Activated naive CD4-positive, alpha-beta T cell treated with anti-CD3 and anti-CD28 coated beads for 36 hours (primary cell): ENCODE measurements at regions not wholly inside any gene's neighbourhood (a gene's known extent, or its start where the extent isn't known, plus 50 kb on each side); places are given as distances from the start of the nearest gene placed in this dataset.
A peak's percentile ranks its signal among the peaks of the same experiment; 100 is the strongest.

Experiments
- CTCF ChIA-PET: fragments of 350-600 bp; sonication (Branson Sonifier 250); formaldehyde crosslinking; loops from one replicate; lab custom pipeline; 2021; ENCODE audit warnings: antibody characterized with exemption; lab: Charles Lee
- DNase-seq: peaks from one replicate; pipeline ENCODE4 v3.0.0-alpha.2; 2020
- H3K27ac Mint-ChIP-seq: one replicate; pipeline ENCODE4 v1.8.0; 2021; ENCODE audit warnings: mild to moderate bottlenecking, mixed read lengths
- H3K27me3 Mint-ChIP-seq: one replicate; pipeline ENCODE4 v1.8.0; 2021; ENCODE audit warnings: low read depth, mixed read lengths
- H3K36me3 Mint-ChIP-seq: one replicate; pipeline ENCODE4 v1.8.0; 2021; ENCODE audit warnings: low read depth, mixed read lengths
- H3K4me1 Mint-ChIP-seq: one replicate; pipeline ENCODE4 v1.8.0; 2021; ENCODE audit warnings: low read depth, mixed read lengths
- H3K4me3 Mint-ChIP-seq: one replicate; pipeline ENCODE4 v1.8.0; 2021; ENCODE audit warnings: mild to moderate bottlenecking, moderate library complexity, mixed read lengths
- H3K9me3 Mint-ChIP-seq: one replicate; pipeline ENCODE4 v1.8.0; 2021; ENCODE audit warnings: mixed read lengths
- intact Hi-C: fragments of 100-400 bp; cut with micrococcal nuclease; formaldehyde crosslinking; loops from one replicate; pipeline ENCODE4 v1.15.1; 2023

DNA sequence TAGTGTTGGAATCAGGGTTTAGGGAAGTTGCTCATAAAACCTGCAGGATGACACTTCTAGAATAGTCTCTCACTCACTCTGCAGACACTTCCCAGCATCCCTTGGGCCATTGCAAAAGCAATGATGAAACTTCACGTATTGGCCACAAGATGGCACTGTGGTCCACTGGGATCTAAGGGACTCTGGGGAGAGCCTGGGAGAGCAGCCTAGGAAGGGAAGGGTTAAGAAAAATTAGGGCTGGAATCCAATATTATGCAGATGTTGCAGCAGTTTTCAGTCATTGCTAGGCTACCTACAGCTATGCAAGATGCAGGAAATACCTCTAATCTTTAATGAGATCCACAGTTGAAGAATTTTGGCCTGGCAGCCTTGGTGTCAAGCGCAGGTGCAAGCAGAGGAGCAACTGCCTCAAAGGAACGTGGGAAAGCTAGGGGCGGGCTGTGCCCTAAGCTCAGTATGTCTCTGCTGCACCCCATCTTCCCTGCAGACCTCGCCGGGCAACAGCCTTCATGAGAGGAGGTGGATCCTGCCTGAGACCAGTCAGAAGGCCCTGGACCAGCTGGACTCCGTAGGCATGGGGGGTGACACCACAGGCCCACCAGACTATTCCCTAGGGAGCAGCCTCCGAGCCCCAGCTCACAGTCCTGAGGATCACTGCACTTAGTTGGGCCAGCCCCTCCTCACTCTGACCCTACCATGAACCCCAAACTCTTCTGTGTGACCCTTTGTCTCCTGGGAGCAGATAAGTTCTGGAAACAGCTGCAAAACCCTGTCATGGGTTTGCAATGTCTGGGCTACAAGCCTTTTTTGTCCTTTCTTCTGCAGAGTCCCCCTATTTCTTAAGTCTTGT lies 127.9 kb upstream of the PRSS58 start:
- intact Hi-C loops, result loop anchor here (1.0 to 5.0 kb wide), 7 partner anchors 53 to 617 kb away; no protein-coding TSS in a partner anchor
- Mint-ChIP-seq H3K36me3 (no peaks in the 10 kb centered on the region), H3K27ac (peak overlapping the region; percentile 84), H3K27me3 (no peaks in the 10 kb centered on the region), H3K4me3 (peak overlapping the region; percentile 32), H3K9me3 (no peaks in the 10 kb centered on the region), H3K4me1 (peaks cover 26% of the 10 kb centered on the region)
- DNase-seq, result peak; percentile 76
- CTCF ChIA-PET, result interaction anchor here (0.5 to 3.2 kb wide), 35 partner anchors 9 to 618 kb away, joined by 3 to 17 read pairs (median 3); no protein-coding TSS in a partner anchor

DNA sequence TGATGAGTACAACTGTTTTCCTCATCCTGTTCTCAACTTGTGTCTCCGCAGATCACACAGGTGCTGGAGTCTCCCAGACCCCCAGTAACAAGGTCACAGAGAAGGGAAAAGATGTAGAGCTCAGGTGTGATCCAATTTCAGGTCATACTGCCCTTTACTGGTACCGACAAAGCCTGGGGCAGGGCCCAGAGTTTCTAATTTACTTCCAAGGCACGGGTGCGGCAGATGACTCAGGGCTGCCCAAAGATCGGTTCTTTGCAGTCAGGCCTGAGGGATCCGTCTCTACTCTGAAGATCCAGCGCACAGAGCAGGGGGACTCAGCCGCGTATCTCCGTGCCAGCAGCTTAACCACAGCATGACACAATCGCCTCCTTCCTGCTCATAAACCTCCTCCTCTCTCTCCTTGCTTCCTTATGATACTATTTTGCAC lies 126.7 kb upstream of the PRSS58 start:
- Mint-ChIP-seq H3K9me3 (no peaks in the 10 kb centered on the region), H3K36me3 (no peaks in the 10 kb centered on the region), H3K4me3 (peak overlapping the region; percentile 64), H3K27ac (peak overlapping the region; percentile 84), H3K4me1 (peaks cover 26% of the 10 kb centered on the region), H3K27me3 (no peaks in the 10 kb centered on the region)
- intact Hi-C loops, result loop anchor here (1.0 to 2.0 kb wide), 6 partner anchors 26 to 618 kb away; no protein-coding TSS in a partner anchor
- DNase-seq, result peak; percentile 74
- CTCF ChIA-PET, result interaction anchor here (0.6 to 3.2 kb wide), 21 partner anchors 14 to 618 kb away, joined by 3 to 17 read pairs (median 4); no protein-coding TSS in a partner anchor

DNA sequence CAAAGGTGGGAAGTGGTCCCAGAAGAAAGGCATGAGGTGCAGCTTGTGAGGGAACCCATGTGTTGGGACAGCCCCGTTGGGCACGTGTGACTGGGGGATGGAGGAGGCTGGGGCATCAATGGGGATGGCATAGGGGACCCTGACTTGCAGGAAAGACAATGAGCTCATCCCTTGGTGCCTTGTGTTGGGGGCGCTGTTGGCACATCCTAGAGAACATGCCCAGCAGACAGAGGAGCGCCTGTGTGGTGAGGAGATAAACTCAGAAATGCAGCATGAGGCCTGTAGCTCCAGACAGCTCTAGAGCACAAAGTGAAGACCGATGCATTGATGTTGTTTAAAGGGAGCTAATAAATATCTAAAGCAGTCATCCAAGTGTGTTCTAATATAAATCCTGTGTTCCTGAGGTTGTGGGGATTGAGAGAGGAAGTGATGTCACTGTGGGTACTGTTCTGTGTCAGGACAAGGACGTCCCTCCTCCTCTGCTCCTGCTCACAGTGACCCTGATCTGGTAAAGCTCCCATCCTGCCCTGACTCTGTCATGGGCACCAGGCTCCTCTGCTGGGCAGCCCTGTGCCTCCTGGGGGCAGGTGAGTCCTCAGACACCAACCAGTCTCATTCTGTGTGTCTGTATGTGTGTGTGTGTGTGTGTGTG lies 126.1 kb upstream of the PRSS58 start:
- Mint-ChIP-seq H3K27ac (peak overlapping the region; percentile 84), H3K9me3 (no peaks in the 10 kb centered on the region), H3K36me3 (no peaks in the 10 kb centered on the region), H3K4me3 (peak overlapping the region; percentile 64), H3K27me3 (no peaks in the 10 kb centered on the region), H3K4me1 (peaks cover 26% of the 10 kb centered on the region)
- DNase-seq, result peak; percentile 59
- CTCF ChIA-PET, result interaction anchor here (0.8 to 2.2 kb wide), 22 partner anchors 9 to 143 kb away, joined by 3 to 12 read pairs (median 4); no protein-coding TSS in a partner anchor
- intact Hi-C loops, result loop anchor here (1.0 to 2.0 kb wide), 6 partner anchors 26 to 619 kb away; no protein-coding TSS in a partner anchor

DNA sequence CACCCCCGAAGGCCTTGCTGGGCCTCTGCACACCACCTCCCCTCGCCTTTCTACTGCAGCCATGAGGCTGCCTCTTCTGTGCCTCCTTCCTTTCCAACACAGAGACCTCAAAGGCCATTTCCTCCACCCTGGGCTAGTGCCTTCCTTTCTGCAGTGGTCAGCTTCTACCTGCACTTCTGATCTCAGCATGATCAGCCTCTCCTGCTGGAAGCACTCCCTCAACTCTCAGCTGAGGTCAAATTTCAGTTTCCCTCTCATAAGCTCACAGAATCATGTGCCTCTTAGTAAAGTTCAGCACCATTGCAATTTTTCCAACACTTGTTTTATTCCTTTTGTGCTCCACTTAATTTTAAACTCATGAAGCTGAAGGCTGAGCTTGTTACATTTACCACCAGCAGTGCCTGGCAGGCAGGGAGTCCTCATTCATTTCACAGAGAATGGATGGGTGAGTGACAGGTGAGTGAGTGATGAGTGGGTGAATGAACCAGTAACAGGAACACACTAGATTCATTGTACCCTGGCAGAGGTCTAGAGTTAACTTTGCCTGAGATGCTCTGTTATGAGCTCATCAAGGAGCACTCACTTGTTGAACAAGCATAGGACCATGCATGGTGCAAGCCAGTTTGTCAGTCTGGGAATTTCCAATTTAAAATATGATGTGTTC lies 124.0 kb upstream of the PRSS58 start:
- Mint-ChIP-seq H3K9me3 (no peaks in the 10 kb centered on the region), H3K36me3 (no peaks in the 10 kb centered on the region), H3K4me3 (no peak overlapping the region), H3K4me1 (peaks cover 26% of the 10 kb centered on the region), H3K27ac (peak overlapping the region; percentile 57), H3K27me3 (no peaks in the 10 kb centered on the region)
- DNase-seq, result peak; percentile 18
- intact Hi-C loops, result no loop called here
- CTCF ChIA-PET, result interaction anchor here (1.3 to 2.0 kb wide), 2 partner anchors 12 to 101 kb away, joined by 3 to 5 read pairs; no protein-coding TSS in a partner anchor

DNA sequence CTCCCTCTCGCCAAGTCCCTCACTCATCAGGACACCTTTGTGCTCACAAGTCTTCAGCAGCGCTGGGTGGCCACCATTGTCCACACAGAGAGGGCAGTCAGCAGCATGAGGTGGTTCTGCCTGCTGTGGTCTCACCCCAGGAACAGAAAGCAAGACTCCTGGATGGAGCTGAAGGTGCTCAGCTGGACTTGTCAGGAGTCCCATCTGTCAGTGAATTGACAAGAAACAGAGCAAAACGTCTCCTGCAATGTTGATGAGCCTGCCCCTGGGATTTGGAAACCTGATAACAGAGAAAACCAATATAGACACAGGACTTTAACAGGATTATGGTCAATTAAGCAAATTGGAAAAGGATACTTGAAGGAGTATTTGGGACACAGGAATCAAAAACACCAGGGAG lies 122.2 kb upstream of the PRSS58 start:
- no peaks in the 10 kb centered on the region for H3K36me3 Mint-ChIP-seq
- H3K9me3 Mint-ChIP-seq, result no peaks in the 10 kb centered on the region
- peaks cover 22% of the 10 kb centered on the region for H3K4me1 Mint-ChIP-seq
- H3K27me3 Mint-ChIP-seq, result no peaks in the 10 kb centered on the region
- H3K27ac Mint-ChIP-seq, result no peak overlapping the region
- CTCF ChIA-PET, result interaction anchor here (1.1 to 1.3 kb wide), 3 partner anchors 10 to 41 kb away, joined by 3 read pairs; no protein-coding TSS in a partner anchor
- intact Hi-C loops, result no loop called here
- DNase-seq, result no peak
- no peak overlapping the region for H3K4me3 Mint-ChIP-seq

DNA sequence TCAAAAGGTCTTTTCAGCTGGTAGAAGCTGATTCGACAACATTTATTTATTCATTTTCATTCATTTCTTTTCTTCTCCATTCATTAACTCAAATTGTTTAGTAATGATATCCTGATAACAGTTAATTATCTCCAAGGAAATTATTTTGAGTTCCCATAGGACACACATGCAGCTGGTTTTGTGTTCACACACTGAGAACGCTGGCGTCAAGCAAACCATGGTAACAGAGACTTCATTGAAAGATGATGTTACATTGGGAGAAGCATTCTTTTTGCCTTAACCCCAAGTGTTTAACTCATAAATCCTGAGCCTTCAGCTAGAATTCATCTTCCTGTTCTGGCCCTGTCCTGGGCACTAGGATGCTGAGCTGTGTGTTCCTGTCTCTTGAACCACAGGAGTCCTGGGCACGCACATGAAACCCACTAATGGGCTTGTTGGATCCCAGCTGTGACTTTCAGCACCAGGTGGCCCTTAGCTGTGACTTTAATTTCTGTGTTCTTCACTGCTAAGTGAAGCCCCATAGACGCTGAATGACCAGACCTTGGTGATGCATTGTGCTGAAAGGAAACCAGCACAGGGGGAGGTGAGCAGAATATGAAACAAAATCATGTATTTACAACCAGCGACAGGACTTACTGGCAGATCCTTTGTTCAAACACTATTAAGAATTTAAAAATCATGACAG lies 121.5 kb upstream of the PRSS58 start:
- H3K36me3 Mint-ChIP-seq, result no peaks in the 10 kb centered on the region
- no peaks in the 10 kb centered on the region for H3K27me3 Mint-ChIP-seq
- intact Hi-C loops, result no loop called here
- no peaks in the 10 kb centered on the region for H3K9me3 Mint-ChIP-seq
- no peak for DNase-seq
- H3K4me3 Mint-ChIP-seq, result no peak overlapping the region
- CTCF ChIA-PET, result interaction anchor here (0.8 to 1.3 kb wide), 6 partner anchors 11 to 156 kb away, joined by 3 read pairs; no protein-coding TSS in a partner anchor
- peaks cover 15% of the 10 kb centered on the region for H3K4me1 Mint-ChIP-seq
- no peak overlapping the region for H3K27ac Mint-ChIP-seq

DNA sequence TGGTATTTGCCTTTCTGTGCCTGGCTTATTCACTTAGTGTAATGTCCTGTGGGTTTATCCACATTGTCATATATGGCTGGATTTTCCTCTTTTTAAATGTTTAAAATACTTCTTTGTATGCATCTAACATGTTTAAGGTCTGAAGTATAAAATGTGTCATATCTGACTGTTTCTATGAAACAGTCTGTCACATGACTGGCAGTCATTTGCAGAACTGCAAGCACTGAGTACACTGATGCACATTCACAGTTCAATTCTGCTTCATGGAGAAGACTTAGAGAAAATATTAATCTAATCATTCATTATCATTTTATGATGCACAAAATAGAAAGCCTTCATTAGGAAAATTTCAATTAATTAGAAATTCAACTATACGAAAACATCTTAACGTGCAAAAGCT lies 119.7 kb upstream of the PRSS58 start:
- Mint-ChIP-seq H3K4me1 (peaks cover 5% of the 10 kb centered on the region), H3K4me3 (no peak overlapping the region), H3K9me3 (no peaks in the 10 kb centered on the region), H3K27ac (no peak overlapping the region), H3K27me3 (no peaks in the 10 kb centered on the region), H3K36me3 (no peaks in the 10 kb centered on the region)
- no peak for DNase-seq
- CTCF ChIA-PET, result no interaction called here
- intact Hi-C loops, result no loop called here

DNA sequence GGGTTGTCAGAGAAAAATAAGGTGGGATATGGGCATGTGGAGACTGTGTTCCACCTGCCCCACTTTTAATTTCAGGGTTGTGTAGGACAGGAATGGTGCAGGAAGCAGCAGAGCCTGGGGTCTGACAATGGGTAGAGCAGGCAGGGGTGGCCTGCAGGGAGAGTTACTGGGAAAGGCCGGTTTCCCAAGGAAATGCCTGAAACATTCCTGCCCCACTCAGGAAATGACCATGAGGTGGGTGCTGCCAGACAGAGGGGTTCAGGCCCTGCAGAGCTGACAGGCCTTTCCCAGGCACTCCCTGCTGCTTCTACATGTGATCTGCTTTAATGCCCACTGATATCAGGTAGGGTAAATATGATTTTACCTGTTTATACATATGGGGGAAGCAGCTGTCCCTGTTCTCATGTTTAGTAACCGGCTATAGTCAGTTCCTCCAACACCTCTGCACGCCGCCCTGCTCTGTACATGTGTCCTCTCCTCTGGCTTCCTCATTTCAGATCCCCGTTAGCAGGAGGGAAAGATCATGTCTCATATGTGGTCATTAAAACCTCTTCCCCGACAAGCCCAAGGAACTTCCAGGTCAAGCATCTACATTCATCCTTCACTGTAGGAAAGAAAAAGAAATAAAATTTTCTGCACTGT lies 118.6 kb upstream of the PRSS58 start:
- H3K9me3 Mint-ChIP-seq, result no peaks in the 10 kb centered on the region
- CTCF ChIA-PET, result interaction anchor here (0.9 to 1.5 kb wide), 5 partner anchors 9 to 105 kb away, joined by 3 to 5 read pairs (median 4); no protein-coding TSS in a partner anchor
- no peaks in the 10 kb centered on the region for H3K36me3 Mint-ChIP-seq
- peak overlapping the region; percentile 57 for H3K27ac Mint-ChIP-seq
- no peak for DNase-seq
- intact Hi-C loops, result no loop called here
- peaks cover under 1% of the 10 kb centered on the region for H3K4me1 Mint-ChIP-seq
- no peak overlapping the region for H3K4me3 Mint-ChIP-seq
- no peaks in the 10 kb centered on the region for H3K27me3 Mint-ChIP-seq

DNA sequence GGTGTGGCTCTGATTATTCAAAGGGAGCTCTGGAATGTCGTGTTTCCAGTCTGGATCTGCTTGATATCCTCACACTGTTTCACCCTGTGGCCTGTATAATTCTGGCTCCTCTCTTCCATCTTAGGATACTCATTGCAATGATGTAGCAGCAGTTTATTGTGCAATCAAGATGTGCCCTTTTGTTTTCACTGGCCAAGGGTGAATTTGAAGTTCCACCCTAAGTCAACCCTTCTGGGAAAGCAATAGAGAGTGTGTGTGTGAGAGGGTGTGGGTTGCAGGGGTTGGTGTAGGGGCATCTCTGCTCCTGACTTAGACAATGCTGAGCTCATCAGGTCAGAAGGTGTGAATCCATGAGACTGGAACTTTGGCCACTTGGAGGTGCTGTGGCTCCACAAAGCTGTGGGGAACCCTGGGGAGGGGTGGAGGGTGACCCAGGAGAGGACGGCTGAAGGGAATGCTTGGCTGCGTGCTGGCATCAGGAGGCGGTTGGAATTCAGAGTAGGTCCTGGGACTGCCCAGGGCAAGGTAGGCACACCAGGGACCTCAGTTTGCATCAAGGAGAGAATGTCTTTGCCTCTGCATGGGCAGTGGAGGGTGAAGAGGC lies 118.0 kb upstream of the PRSS58 start:
- no peaks in the 10 kb centered on the region for H3K27me3 Mint-ChIP-seq
- peak overlapping the region; percentile 57 for H3K27ac Mint-ChIP-seq
- intact Hi-C loops, result no loop called here
- CTCF ChIA-PET, result interaction anchor here (0.9 to 1.5 kb wide), 7 partner anchors 8 to 106 kb away, joined by 3 to 5 read pairs (median 3); no protein-coding TSS in a partner anchor
- peak; percentile 54 for DNase-seq
- H3K9me3 Mint-ChIP-seq, result no peaks in the 10 kb centered on the region
- H3K4me1 Mint-ChIP-seq, result no peaks in the 10 kb centered on the region
- H3K36me3 Mint-ChIP-seq, result no peaks in the 10 kb centered on the region
- H3K4me3 Mint-ChIP-seq, result no peak overlapping the region

DNA sequence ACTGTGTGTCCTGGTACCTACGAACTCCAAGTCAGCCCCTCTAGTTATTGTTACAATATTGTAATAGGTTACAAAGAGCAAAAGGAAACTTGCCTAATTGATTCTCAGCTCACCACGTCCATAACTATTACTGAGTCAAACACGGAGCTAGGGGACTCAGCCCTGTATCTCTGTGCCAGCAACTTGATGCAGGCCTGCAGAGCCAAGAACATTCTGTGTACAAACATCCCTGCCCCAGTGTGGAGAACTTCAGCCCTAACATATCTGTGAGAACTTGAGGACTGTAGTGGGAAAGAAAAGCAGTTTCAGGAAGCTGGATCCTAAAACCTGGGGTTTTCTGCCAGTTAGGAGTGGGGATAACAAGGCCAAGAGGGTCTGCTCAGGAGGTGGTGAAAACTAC lies 114.9 kb upstream of the PRSS58 start:
- no peak for DNase-seq
- peaks cover 1% of the 10 kb centered on the region for H3K36me3 Mint-ChIP-seq
- H3K4me3 Mint-ChIP-seq, result no peak overlapping the region
- peaks cover 8% of the 10 kb centered on the region for H3K9me3 Mint-ChIP-seq
- CTCF ChIA-PET, result interaction anchor here (0.6 to 0.9 kb wide), 3 partner anchors 10 to 13 kb away, joined by 3 read pairs; no protein-coding TSS in a partner anchor
- no peaks in the 10 kb centered on the region for H3K27me3 Mint-ChIP-seq
- no peaks in the 10 kb centered on the region for H3K4me1 Mint-ChIP-seq
- intact Hi-C loops, result no loop called here
- H3K27ac Mint-ChIP-seq, result no peak overlapping the region
